ENCODE measurements at regions not wholly inside any gene's neighbourhood (a gene's known extent, or its start where the extent isn't known, plus 50 kb on each side); places are given as distances from the start of the nearest gene placed in this dataset.

GRCh38 chr2:16162491-16163040 lies 222.2 kb downstream of the MYCN start:
- H3K27ac ChIP-seq (ENCODE audit: low read length), result no peak overlapping the region
- H3K4me3 ChIP-seq (ENCODE audit: low read length), result no peak overlapping the region
- H3K4me2 ChIP-seq (ENCODE audit: low read length), result no peak overlapping the region
- H2AFZ ChIP-seq (ENCODE audit: low read depth, low read length), result no peak overlapping the region
- H3K27me3 ChIP-seq (ENCODE audit: insufficient read depth, low read depth, low read length), result no peaks in the 10 kb centered on the region
- no peaks in the 10 kb centered on the region for H3K9me2 ChIP-seq (ENCODE audit: insufficient read depth, low read length)
- TF ChIP-seq EP300 (conservative IDR thresholded peaks at IDR 0.05; ENCODE audit: poor library complexity, severe bottlenecking), result no peak
- no peak for TF ChIP-seq TAF1 (IDR thresholded peaks at IDR 0.05; ENCODE audit: low read depth)
- TF ChIP-seq MXI1 (conservative IDR thresholded peaks at IDR 0.05; ENCODE audit: poor library complexity, severe bottlenecking), result no peak
- TF ChIP-seq RAD21 (conservative IDR thresholded peaks at IDR 0.05), result no peak
- TF ChIP-seq, protein P1, sequence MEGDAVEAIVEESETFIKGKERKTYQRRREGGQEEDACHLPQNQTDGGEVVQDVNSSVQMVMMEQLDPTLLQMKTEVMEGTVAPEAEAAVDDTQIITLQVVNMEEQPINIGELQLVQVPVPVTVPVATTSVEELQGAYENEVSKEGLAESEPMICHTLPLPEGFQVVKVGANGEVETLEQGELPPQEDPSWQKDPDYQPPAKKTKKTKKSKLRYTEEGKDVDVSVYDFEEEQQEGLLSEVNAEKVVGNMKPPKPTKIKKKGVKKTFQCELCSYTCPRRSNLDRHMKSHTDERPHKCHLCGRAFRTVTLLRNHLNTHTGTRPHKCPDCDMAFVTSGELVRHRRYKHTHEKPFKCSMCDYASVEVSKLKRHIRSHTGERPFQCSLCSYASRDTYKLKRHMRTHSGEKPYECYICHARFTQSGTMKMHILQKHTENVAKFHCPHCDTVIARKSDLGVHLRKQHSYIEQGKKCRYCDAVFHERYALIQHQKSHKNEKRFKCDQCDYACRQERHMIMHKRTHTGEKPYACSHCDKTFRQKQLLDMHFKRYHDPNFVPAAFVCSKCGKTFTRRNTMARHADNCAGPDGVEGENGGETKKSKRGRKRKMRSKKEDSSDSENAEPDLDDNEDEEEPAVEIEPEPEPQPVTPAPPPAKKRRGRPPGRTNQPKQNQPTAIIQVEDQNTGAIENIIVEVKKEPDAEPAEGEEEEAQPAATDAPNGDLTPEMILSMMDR (IDR thresholded peaks at IDR 0.05; ENCODE audit: poor library complexity, severe bottlenecking), result no peak
- TF ChIP-seq SMC3 (conservative IDR thresholded peaks at IDR 0.05; ENCODE audit: poor library complexity), result no peak
- no peak for TF ChIP-seq EZH2 (IDR thresholded peaks at IDR 0.05; ENCODE audit: borderline replicate concordance, insufficient read depth, low read length, poor library complexity, severe bottlenecking)
- no peak for TF ChIP-seq POLR2AphosphoS5 (IDR thresholded peaks at IDR 0.05)
- H3K9ac ChIP-seq (ENCODE audit: low read length), result no peak overlapping the region
- H3K79me2 ChIP-seq (replicated peaks; ENCODE audit: insufficient read depth, low read length), result no peaks in the 10 kb centered on the region
- no peaks in the 10 kb centered on the region for H3K36me3 ChIP-seq (ENCODE audit: insufficient read depth, low read length)
- no peaks in the 10 kb centered on the region for H3F3A ChIP-seq (ENCODE audit: insufficient read depth, low read length, poor library complexity, severe bottlenecking)
- H3K9me3 ChIP-seq (ENCODE audit: low read length), result peaks cover 4% of the 10 kb centered on the region
- no peaks in the 10 kb centered on the region for H4K20me1 ChIP-seq (ENCODE audit: insufficient read depth)

GRCh38 chr2:16161768-16162490 lies 221.6 kb downstream of the MYCN start:
- H3K4me3 ChIP-seq (ENCODE audit: low read length), result no peak overlapping the region
- no peak overlapping the region for H2AFZ ChIP-seq (ENCODE audit: low read depth, low read length)

GRCh38 chr2:16161085-16161565 lies 220.8 kb downstream of the MYCN start:
- H2AFZ ChIP-seq (ENCODE audit: low read depth, low read length), result no peak overlapping the region
- no peak overlapping the region for H3K4me3 ChIP-seq (ENCODE audit: low read length)
- no peaks in the 10 kb centered on the region for H3F3A ChIP-seq (ENCODE audit: insufficient read depth, low read length, poor library complexity, severe bottlenecking)
- H3K9me3 ChIP-seq (ENCODE audit: low read length), result peaks cover 4% of the 10 kb centered on the region
- no peak overlapping the region for H3K4me2 ChIP-seq (ENCODE audit: low read length)
- TF ChIP-seq EP300 (conservative IDR thresholded peaks at IDR 0.05; ENCODE audit: poor library complexity, severe bottlenecking) (no peak), POLR2AphosphoS5 (IDR thresholded peaks at IDR 0.05) (no peak), TAF1 (IDR thresholded peaks at IDR 0.05; ENCODE audit: low read depth) (no peak), RAD21 (conservative IDR thresholded peaks at IDR 0.05) (no peak), MXI1 (conservative IDR thresholded peaks at IDR 0.05; ENCODE audit: poor library complexity, severe bottlenecking) (no peak), EZH2 (IDR thresholded peaks at IDR 0.05; ENCODE audit: borderline replicate concordance, insufficient read depth, low read length, poor library complexity, severe bottlenecking) (no peak), REST (IDR thresholded peaks at IDR 0.05; ENCODE audit: borderline replicate concordance) (no peak), SMC3 (conservative IDR thresholded peaks at IDR 0.05; ENCODE audit: poor library complexity) (no peak)
- TF ChIP-seq, protein P1 (IDR thresholded peaks at IDR 0.05; ENCODE audit: poor library complexity, severe bottlenecking), result no peak
- H3K9ac ChIP-seq (ENCODE audit: low read length), result no peak overlapping the region
- H3K36me3 ChIP-seq (ENCODE audit: insufficient read depth, low read length), result no peaks in the 10 kb centered on the region
- no peaks in the 10 kb centered on the region for H3K27me3 ChIP-seq (ENCODE audit: insufficient read depth, low read depth, low read length)
- H3K27ac ChIP-seq (ENCODE audit: low read length), result no peak overlapping the region
- no peaks in the 10 kb centered on the region for H3K9me2 ChIP-seq (ENCODE audit: insufficient read depth, low read length)
- H4K20me1 ChIP-seq (ENCODE audit: insufficient read depth), result no peaks in the 10 kb centered on the region
- no peaks in the 10 kb centered on the region for H3K79me2 ChIP-seq (replicated peaks; ENCODE audit: insufficient read depth, low read length)

More at GRCh38 chr2:16161768-16162490, 221.6 kb downstream of the MYCN start:
- H3K27ac ChIP-seq (ENCODE audit: low read length), result no peak overlapping the region
- H3K27me3 ChIP-seq (ENCODE audit: insufficient read depth, low read depth, low read length), result no peaks in the 10 kb centered on the region
- no peak overlapping the region for H3K4me2 ChIP-seq (ENCODE audit: low read length)
- TF ChIP-seq POLR2AphosphoS5 (IDR thresholded peaks at IDR 0.05) (no peak), MXI1 (conservative IDR thresholded peaks at IDR 0.05; ENCODE audit: poor library complexity, severe bottlenecking) (no peak), RAD21 (conservative IDR thresholded peaks at IDR 0.05) (no peak), EZH2 (IDR thresholded peaks at IDR 0.05; ENCODE audit: borderline replicate concordance, insufficient read depth, low read length, poor library complexity, severe bottlenecking) (no peak), TAF1 (IDR thresholded peaks at IDR 0.05; ENCODE audit: low read depth) (no peak)
- no peaks in the 10 kb centered on the region for H3K9me2 ChIP-seq (ENCODE audit: insufficient read depth, low read length)
- no peaks in the 10 kb centered on the region for H3F3A ChIP-seq (ENCODE audit: insufficient read depth, low read length, poor library complexity, severe bottlenecking)
- peaks cover 4% of the 10 kb centered on the region for H3K9me3 ChIP-seq (ENCODE audit: low read length)
- no peak overlapping the region for H3K9ac ChIP-seq (ENCODE audit: low read length)
- no peaks in the 10 kb centered on the region for H3K79me2 ChIP-seq (replicated peaks; ENCODE audit: insufficient read depth, low read length)
- H3K36me3 ChIP-seq (ENCODE audit: insufficient read depth, low read length), result no peaks in the 10 kb centered on the region
- no peaks in the 10 kb centered on the region for H4K20me1 ChIP-seq (ENCODE audit: insufficient read depth)
